HG03135 (cell line): ENCODE measurements at regions not wholly inside any gene's neighbourhood (a gene's known extent, or its start where the extent isn't known, plus 50 kb on each side); places are given as distances from the start of the nearest gene placed in this dataset.
"Not testable (repeated sequence)": the region's sequence is repeated elsewhere in the genome, so short reads cannot be mapped to it uniquely, and the experiment has no call there.

Experiments used
- ATAC-seq: cut with Tn5 transposase; IDR thresholded peaks from one replicate; pipeline ENCODE4 v1.9.1; 2021; ENCODE audit warnings: mild to moderate bottlenecking, moderate library complexity; ENCODE audit not compliant: unreplicated experiment

GRCh38 chr13:82129281-82129680, 1753.0 kb downstream of the SLITRK1 start:
- ATAC-seq, result no peak

- no peak for ATAC-seq
Observed at GRCh38 chr13:82118589-82118988, 1763.7 kb downstream of the SLITRK1 start.

DNA sequence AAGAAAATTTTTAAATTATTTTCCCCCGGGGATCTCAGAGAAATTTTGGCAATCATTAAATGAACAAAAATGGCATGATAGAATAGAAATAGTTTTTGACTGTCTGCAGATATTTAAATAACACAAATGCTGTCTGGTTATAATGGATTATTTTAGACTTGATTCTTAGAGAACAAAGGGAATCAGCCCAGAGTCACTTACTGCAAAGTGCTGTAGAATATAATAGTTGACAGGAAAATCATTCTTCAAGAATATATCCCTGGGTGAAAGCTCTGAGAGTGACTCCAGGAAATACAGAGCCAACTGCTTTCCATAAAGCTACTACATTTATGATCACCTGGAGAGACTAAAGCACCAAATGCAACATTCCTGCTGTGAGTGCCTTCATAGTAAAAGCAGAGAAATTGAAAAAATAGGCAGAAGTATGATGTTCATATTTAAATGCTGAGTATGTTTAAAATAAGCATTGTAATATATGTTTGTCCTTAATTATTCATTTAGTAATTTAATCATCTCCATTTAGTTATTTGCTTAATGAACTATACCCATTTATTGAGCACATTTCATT, 1765.8 kb downstream of the SLITRK1 start:
- no peak for ATAC-seq

DNA sequence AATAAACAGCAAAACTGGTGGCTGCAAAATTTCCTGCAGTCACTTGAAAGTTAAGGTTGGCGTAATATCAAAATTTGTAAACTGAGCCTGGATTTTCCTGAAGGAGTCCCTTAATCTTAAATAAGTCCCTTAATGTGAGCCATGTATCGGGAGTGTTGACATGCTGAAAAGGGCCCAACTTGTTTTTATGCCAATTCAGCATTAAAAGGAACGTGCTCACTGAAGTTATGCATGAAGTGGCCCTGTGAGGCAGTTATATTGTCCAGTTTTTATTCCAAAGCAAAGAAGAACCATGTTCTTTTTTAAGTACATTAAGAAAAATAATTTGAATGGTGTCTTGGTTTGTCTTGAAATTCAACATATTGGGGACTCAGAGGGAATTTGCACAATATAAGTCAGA, 1766.9 kb downstream of the SLITRK1 start:
- no peak for ATAC-seq

DNA sequence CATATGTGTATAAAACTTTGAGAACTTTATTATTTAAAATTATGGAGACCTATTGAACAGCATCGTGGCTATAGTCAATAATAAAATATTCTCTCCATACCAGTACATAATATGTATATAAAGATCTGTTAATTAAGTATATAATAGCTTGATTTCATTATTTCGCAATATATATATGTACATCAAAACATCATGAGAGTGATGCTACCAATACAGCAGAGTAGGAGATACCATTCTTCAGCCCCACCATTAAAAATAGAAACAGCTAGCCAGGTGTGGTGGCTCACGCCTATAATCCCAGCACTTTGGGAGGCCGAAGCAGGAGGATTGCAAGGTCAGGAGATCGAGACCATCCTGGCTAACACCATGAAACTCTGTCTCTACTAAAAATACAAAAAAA, 1755.3 kb upstream of the SPRY2 start:
- ATAC-seq, result no peak

- no peak for ATAC-seq
Observed at GRCh38 chr13:82092312-82092711, 1751.4 kb upstream of the SPRY2 start.

DNA sequence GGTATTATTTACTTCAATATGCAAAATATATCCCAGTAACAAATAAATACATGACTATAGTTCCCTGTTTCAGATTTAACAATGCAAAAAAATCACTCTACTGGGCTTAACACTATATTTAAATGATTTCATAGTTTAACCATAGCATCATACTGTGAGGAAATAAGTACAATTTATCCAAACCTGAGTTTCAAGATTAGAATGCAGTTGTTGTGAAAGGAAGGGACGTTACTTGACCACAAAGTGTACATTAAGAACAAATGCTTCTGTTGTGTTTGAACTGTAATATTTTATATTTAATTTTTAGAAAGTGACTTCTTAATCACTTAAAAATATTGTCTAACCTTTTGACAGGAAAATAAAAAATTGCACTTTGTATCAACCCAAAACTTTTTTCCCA, 1747.9 kb upstream of the SPRY2 start:
- no peak for ATAC-seq

- ATAC-seq, result no peak
Observed at GRCh38 chr13:82076496-82076895, 1735.6 kb upstream of the SPRY2 start.

DNA sequence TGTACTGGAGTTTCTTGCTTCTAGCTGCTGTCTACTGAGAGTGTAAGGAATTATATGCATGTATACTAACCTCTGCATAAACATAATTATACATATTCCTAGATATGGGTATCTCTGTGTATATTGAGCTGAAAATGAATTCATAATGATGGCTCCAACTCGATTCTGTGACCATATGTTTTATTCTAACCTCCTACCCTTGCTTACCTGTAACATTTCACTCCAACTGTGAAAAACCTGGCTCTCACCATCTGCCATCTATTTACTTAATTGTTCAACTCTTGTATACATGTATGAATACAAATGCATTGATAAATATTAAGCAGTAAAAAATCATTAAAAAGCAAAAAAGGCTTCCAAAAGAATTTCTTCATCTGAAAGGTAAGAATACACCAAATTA, 1729.5 kb upstream of the SPRY2 start:
- ATAC-seq, result no peak

GRCh38 chr13:82062772-82063171, 1721.8 kb upstream of the SPRY2 start:
- ATAC-seq, result no peak

GRCh38 chr13:82058364-82058763, 1717.4 kb upstream of the SPRY2 start:
- no peak for ATAC-seq

GRCh38 chr13:82045316-82045715, 1704.4 kb upstream of the SPRY2 start:
- not testable (repeated sequence) for ATAC-seq

GRCh38 chr13:82036602-82037001, 1695.7 kb upstream of the SPRY2 start:
- ATAC-seq, result no peak

DNA sequence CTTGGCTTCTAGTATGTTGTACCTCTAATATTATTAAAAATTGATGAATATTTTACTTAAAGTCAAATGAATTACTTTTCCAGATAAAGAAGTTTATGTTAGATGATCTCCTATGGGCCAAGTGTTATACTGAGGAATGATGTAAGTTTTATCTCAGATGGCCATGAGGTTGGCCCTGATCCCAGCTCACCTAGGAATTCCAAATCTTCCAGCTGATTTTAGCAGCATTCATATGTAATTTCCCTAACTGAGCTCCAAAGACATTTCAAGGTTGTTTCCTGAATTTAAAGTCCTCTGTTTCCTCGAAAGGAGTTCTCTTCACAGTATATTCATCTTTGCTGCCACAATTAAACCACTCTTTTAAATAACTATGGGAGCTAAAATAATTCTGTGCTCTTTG, 1670.4 kb upstream of the SPRY2 start:
- ATAC-seq, result no peak

DNA sequence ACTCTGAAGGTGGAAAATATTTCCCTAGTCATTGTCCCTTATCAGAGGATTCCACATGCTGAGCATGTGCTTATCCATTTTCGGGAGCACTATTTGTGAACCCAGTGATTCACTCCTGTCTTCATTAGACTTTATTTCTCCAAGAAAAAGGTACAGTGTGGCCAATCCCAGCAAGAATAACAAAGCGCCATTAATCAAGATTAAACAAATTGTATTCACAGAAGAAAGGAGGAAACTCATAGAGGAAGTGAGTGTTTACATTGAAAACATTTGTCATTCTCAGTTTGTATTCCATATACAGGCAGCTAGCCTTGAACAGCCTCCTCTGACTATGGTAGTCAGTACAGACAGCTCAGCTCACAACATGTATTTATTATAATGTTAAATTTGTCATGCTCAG, 1669.9 kb upstream of the SPRY2 start:
- ATAC-seq, result no peak

DNA sequence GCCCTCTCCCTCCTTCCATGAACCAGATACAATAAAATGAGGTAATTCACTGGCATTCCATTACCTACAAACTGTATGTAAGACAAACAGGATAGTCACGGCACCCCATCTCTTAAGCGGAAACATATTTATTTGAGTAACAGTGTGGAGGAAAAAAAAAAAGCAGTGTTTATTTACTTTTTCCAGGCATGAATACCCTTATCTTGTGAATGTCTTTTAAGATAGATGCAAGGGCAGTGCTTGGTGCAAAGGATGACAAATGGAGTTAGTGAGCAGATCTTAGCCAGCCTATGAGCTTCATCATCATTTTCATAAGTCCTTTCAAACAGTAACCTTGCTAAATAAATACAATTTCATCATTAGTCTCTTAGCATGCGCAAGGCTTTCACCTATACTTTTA, 1661.8 kb upstream of the SPRY2 start:
- no peak for ATAC-seq

DNA sequence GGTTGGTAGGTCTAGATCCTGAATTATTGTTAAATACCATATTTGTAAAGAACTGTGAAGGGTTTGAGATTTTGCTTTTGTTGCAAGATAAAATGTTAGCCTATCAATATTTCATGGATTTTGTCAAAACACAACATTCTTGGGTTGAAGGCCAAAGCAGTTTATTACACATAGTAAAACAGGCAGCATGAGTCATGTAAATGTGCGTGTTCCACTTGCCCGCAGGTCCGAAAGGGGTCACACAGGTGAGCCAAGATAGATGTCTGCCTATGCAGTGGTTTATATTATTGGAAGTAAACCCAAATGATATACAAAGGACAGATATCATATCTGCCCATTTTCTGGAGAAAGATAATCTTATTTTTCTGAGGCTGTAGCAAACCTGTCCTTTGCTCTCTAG, 1654.4 kb upstream of the SPRY2 start:
- no peak for ATAC-seq

DNA sequence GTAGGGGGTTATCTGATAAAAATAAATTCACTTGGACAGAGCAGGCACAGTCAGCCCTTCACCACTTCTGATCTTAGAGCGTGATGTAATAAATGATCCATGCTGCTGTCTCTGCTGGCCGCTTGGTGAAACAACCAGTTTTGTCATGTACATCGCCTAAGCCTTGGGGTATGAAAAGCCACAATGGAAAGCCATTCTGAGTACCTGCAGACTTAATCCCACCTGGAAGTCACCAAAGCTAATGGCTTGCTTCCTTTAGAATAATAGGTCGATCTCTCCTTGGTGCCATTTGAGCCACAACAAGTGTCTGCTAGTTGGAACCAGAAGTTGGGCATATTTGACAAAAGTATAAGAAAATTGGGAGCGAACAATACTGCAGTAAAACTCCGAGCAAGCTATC, 1649.7 kb upstream of the SPRY2 start:
- no peak for ATAC-seq

DNA sequence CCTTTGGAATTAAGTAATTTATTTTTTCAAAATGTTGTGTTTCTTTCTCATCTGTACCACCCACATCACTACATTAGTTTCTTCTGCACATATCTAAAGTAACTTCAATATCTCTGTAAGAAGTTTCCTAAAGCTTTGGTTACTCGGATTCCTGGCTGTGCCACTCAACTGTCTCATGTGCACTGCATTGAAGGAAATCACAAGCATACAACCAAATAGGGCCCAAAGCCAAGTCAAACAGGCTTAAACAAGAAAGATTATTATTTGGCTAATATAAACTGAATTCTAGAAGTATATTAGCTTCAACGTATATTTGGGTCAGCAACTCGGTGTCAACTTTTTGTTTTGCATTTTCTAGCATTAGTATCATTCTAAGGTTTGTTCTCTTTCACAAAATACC, 1647.6 kb upstream of the SPRY2 start:
- ATAC-seq, result no peak

DNA sequence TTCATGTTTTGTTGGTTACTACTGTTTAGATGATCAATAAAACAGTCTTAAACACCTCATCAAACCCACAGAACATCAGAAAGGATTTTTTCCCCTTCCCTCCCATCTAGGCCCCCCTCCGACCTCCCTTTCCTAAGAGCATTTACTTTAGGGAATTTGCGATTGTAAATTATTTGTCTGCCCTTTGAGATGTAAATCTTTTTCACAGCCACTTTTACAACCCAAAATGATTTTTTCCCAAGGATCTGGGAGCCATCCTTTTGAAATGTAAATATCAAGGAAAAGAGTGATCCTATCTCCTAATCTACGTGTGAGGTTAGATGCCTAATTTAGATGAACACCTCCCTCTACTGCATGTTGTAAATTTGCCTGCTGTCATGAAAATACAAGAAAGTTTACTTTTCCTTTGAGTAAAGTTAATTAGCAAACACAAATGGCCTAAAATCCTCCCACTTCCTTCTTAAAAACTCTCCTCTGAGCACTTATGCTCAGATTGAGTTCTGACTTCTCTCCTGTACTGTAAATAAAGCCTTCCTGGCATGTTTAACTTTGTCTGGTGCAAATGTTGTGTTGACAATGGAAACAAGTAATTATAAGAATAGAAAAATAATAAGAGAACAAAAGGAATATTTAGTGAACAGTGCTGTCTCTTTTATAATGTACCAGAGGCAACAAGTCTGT, 1646.9 kb upstream of the SPRY2 start:
- ATAC-seq, result no peak

DNA sequence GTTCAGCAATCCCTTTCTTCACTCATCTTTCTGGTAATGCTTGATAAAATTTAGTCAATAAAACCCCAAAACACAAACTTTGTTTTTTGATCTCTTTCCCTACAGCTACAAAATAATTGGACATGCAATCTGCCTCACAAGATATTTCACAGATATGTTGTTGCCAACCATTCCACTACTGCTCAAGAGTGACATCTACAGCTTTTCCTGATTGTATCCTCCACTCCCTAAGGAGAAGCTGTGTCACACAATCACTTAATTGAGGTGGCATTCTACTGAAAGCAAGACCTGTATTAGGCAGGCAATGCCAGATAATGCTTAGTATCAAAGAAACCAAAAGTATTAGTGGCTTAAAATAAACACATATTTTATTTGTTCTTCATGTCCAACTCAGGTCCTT, 1646.2 kb upstream of the SPRY2 start:
- no peak for ATAC-seq

- no peak for ATAC-seq
Observed at GRCh38 chr13:81986308-81986707, 1645.4 kb upstream of the SPRY2 start.

GRCh38 chr13:81957121-81957520, 1616.2 kb upstream of the SPRY2 start:
- ATAC-seq, result no peak
